CD8-positive, alpha-beta memory T cell (primary cell): ENCODE measurements at regions not wholly inside any gene's neighbourhood (a gene's known extent, or its start where the extent isn't known, plus 50 kb on each side); places are given as distances from the start of the nearest gene placed in this dataset.
"Not testable (repeated sequence)": the region's sequence is repeated elsewhere in the genome, so short reads cannot be mapped to it uniquely, and the experiment has no call there.

Source experiments
- CTCF ChIA-PET: fragments of 350-600 bp; sonication (Branson Sonifier 250); formaldehyde crosslinking; loops from one replicate; lab custom pipeline; 2021; ENCODE audit warnings: antibody characterized with exemption; lab: Charles Lee
- POLR2A ChIA-PET: fragments of 350-600 bp; sonication (Branson Sonifier 250); formaldehyde crosslinking; loops from one replicate; lab custom pipeline; 2021; ENCODE audit warnings: antibody characterized with exemption; lab: Charles Lee
- DNase-seq, 5 donors: peaks; one replicate each; pipeline versions ENCODE4 v3.0.0 to v3.0.0-alpha.2; 2020 to 2022; ENCODE audit warnings: mixed read lengths in 1 of 5
- H3K27ac ChIP-seq: one replicate; pipeline ENCODE4 v1.7.0; 2013; ENCODE audit warnings: low read depth, mild to moderate bottlenecking, low read length, moderate library complexity
- H3K27me3 ChIP-seq: 2 replicates; pipeline ENCODE4 v1.7.0; 2013; ENCODE audit warnings: low read length, mild to moderate bottlenecking; ENCODE audit not compliant: insufficient read depth, poor library complexity, severe bottlenecking
- H3K36me3 ChIP-seq: 2 replicates; pipeline ENCODE4 v1.7.0; 2013; ENCODE audit warnings: mild to moderate bottlenecking, low read length, moderate library complexity; ENCODE audit not compliant: insufficient read depth
- H3K4me1 ChIP-seq: 2 replicates; pipeline ENCODE4 v1.7.0; 2013; ENCODE audit warnings: mild to moderate bottlenecking, low read length, moderate library complexity; ENCODE audit not compliant: insufficient read depth
- H3K4me3 ChIP-seq: 2 replicates; pipeline ENCODE4 v1.7.0; 2013; ENCODE audit warnings: mild to moderate bottlenecking, low read length
- H3K9me3 ChIP-seq: 2 replicates; pipeline ENCODE4 v1.7.0; 2013; ENCODE audit warnings: mild to moderate bottlenecking, low read length
- H3K27ac Mint-ChIP-seq, 8 donors: one replicate each; pipeline ENCODE4 v1.8.0; 2020 to 2021; ENCODE audit warnings: mixed read lengths in 8 of 8, mild to moderate bottlenecking in 6 of 8, inconsistent platforms in 3 of 8, moderate library complexity in 3 of 8
- H3K27me3 Mint-ChIP-seq, 2 donors: one replicate each; pipeline ENCODE4 v1.8.0; 2020 to 2021; ENCODE audit warnings: mixed read lengths in 2 of 2, mild to moderate bottlenecking in 1 of 2, moderate library complexity in 1 of 2
- H3K36me3 Mint-ChIP-seq, 3 donors: one replicate each; pipeline ENCODE4 v1.8.0; 2020 to 2021; ENCODE audit warnings: mixed read lengths in 3 of 3, inconsistent platforms in 1 of 3, mild to moderate bottlenecking in 1 of 3
- H3K4me1 Mint-ChIP-seq, 3 donors: one replicate each; pipeline ENCODE4 v1.8.0; 2020 to 2021; ENCODE audit warnings: mixed read lengths in 3 of 3, inconsistent platforms in 1 of 3, mild to moderate bottlenecking in 1 of 3
- H3K4me3 Mint-ChIP-seq, 7 donors: one replicate each; pipeline ENCODE4 v1.8.0; 2020 to 2021; ENCODE audit warnings: mixed read lengths in 7 of 7, mild to moderate bottlenecking in 6 of 7, moderate library complexity in 4 of 7, inconsistent platforms in 2 of 7
- H3K9me3 Mint-ChIP-seq, 5 donors: one replicate each; pipeline ENCODE4 v1.8.0; 2020 to 2022; ENCODE audit warnings: mixed read lengths in 5 of 5, mild to moderate bottlenecking in 3 of 5, moderate library complexity in 2 of 5, inconsistent platforms in 1 of 5

GRCh38 chr6:121636217-121636616, 200.8 kb downstream of the GJA1 start:
- H3K4me3 ChIP-seq, result not testable (repeated sequence)

GRCh38 chr6:121639021-121639420, 203.6 kb downstream of the GJA1 start:
- Histone ChIP-seq H3K27ac (no peak overlapping the region), H3K27me3 (no peaks in the 10 kb centered on the region), H3K9me3 (no peaks in the 10 kb centered on the region), H3K36me3 (no peaks in the 10 kb centered on the region), H3K4me1 (no peaks in the 10 kb centered on the region), H3K4me3 (no peak overlapping the region)
- Mint-ChIP-seq H3K36me3 (no peaks in the 10 kb centered on the region), H3K27ac (no peak overlapping the region), H3K9me3 (peaks cover 0 to 14% (median 5%) of the 10 kb centered on the region in 5 donors), H3K4me1 (no peaks in the 10 kb centered on the region), H3K27me3 (no peaks in the 10 kb centered on the region), H3K4me3 (no peak overlapping the region)
- POLR2A ChIA-PET, result no interaction called here
- CTCF ChIA-PET, result no interaction called here
- no peak for DNase-seq

More at GRCh38 chr6:121636217-121636616, 200.8 kb downstream of the GJA1 start:
- H3K36me3 ChIP-seq, H3K27ac Mint-ChIP-seq, H3K36me3 Mint-ChIP-seq, H3K27me3 ChIP-seq, H3K4me3 Mint-ChIP-seq, CTCF ChIA-PET, DNase-seq, H3K9me3 ChIP-seq, H3K27ac ChIP-seq, H3K27me3 Mint-ChIP-seq, H3K4me1 Mint-ChIP-seq, POLR2A ChIA-PET, H3K4me1 ChIP-seq: not testable (repeated sequence)
- H3K9me3 Mint-ChIP-seq, result peaks cover 4 to 21% (median 9%) of the 10 kb centered on the region in 5 donors

GRCh38 chr6:121641158-121641557, 205.7 kb downstream of the GJA1 start:
- ChIA-PET POLR2A (no interaction called here), CTCF (no interaction called here)
- no peak for DNase-seq
- no peaks in the 10 kb centered on the region for H3K27me3 ChIP-seq
- Mint-ChIP-seq H3K4me1 (no peaks in the 10 kb centered on the region), H3K4me3 (no peak overlapping the region), H3K27me3 (no peaks in the 10 kb centered on the region), H3K9me3 (peaks cover 0 to 13% (median 5%) of the 10 kb centered on the region in 5 donors), H3K27ac (no peak overlapping the region), H3K36me3 (no peaks in the 10 kb centered on the region)
- no peak overlapping the region for H3K4me3 ChIP-seq
- H3K27ac ChIP-seq, result no peak overlapping the region
- H3K4me1 ChIP-seq, result peaks cover 5% of the 10 kb centered on the region
- H3K9me3 ChIP-seq, result no peaks in the 10 kb centered on the region
- no peaks in the 10 kb centered on the region for H3K36me3 ChIP-seq

DNA sequence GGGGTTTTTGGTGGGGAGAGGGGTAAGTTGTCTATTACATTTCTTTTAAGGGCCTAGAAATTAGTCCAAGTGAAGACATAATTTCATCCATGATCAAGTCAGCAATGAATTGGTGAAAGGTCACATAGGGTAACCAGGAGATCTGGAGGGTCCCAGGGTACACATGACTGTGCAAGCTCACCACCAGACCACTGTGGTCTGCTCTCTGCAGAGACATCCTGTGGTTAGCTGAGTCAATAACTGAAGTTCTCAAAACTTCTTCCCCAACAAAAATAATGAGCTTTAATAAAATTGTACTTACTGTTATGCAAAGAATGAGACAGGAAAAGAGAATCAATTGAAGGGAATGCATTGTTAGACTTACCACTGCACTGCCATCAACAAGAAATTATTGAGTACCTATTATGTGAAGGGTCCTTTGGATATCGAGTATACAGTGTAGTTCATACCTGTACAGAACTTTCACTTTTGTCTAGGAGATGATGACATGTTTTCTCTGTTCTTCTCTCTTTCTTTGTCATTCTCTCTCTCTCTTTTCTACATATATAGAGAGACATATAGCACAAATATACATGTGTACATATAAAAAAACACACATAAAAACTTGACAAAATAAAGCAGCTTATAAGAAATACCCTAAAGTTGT, 209.8 kb downstream of the GJA1 start:
- ChIA-PET CTCF (no interaction called here), POLR2A (no interaction called here)
- no peaks in the 10 kb centered on the region for H3K36me3 ChIP-seq
- peaks cover 5% of the 10 kb centered on the region for H3K4me1 ChIP-seq
- Mint-ChIP-seq H3K27me3 (peaks cover 0 to 2% of the 10 kb centered on the region in 2 donors), H3K9me3 (peaks cover 0 to 8% (median 2%) of the 10 kb centered on the region in 5 donors), H3K4me3 (no peak overlapping the region), H3K27ac (no peak overlapping the region), H3K36me3 (no peaks in the 10 kb centered on the region), H3K4me1 (no peaks in the 10 kb centered on the region)
- no peak overlapping the region for H3K27ac ChIP-seq
- H3K9me3 ChIP-seq, result no peaks in the 10 kb centered on the region
- H3K4me3 ChIP-seq, result no peak overlapping the region
- no peak for DNase-seq
- H3K27me3 ChIP-seq, result no peaks in the 10 kb centered on the region

GRCh38 chr6:121647905-121648304, 212.5 kb downstream of the GJA1 start:
- no peaks in the 10 kb centered on the region for H3K36me3 Mint-ChIP-seq
- POLR2A ChIA-PET, result no interaction called here
- H3K36me3 ChIP-seq, result no peaks in the 10 kb centered on the region
- H3K4me3 ChIP-seq, result no peak overlapping the region
- no peak overlapping the region for H3K4me3 Mint-ChIP-seq
- no peaks in the 10 kb centered on the region for H3K9me3 ChIP-seq
- peaks cover 24% of the 10 kb centered on the region for H3K4me1 ChIP-seq
- H3K9me3 Mint-ChIP-seq, result peaks cover 0 to 8% (median 2%) of the 10 kb centered on the region in 5 donors
- H3K27ac Mint-ChIP-seq, result no peak overlapping the region
- no peak for DNase-seq
- peaks cover 0 to 3% (median 0%) of the 10 kb centered on the region in 3 donors for H3K4me1 Mint-ChIP-seq
- CTCF ChIA-PET, result no interaction called here
- no peaks in the 10 kb centered on the region for H3K27me3 ChIP-seq
- H3K27me3 Mint-ChIP-seq, result peaks cover 0 to 2% of the 10 kb centered on the region in 2 donors
- H3K27ac ChIP-seq, result no peak overlapping the region

DNA sequence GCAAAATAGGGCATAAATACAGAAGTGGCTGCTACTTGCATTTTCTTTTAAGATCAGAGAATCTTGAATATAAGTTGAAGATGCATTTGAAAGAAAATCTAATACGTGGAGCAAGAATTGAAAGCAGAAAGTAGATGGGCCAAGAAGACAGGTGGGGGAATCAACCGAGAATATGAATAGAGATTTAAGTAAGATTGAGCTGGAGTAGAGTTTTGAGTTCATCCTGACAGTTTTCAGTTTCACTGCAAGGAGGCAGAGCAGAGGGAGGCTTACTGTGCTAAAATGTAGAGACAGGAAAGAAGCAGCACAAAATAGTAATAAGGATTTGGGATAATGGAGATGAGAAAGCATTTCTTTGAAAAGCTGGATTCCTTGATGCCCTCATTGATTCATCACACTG, 214.5 kb downstream of the GJA1 start:
- H3K4me1 Mint-ChIP-seq, result peaks cover 0 to 3% (median 0%) of the 10 kb centered on the region in 3 donors
- CTCF ChIA-PET, result no interaction called here

DNA sequence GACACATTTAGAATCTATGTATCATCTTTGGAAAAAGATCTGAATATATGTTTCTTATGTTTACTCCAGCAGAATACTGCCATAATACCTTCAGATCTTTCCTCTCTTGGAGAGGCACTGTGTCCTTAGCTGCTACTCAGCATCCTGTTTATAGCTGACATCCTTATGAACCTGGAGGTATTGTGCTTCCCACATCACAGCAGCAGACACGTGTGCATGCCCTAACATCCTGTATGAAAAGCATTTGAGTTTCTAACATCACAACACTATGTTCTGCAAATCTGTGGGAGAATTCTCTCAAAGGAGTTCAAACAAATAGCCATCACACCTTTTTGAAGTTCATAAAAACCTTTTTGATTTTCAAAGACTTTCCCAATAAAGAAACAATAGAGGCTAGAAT, 216.0 kb downstream of the GJA1 start:
- Mint-ChIP-seq H3K4me3 (no peak overlapping the region), H3K27ac (no peak overlapping the region), H3K9me3 (no peaks in the 10 kb centered on the region), H3K27me3 (peaks cover 0 to 2% of the 10 kb centered on the region in 2 donors), H3K4me1 (peaks cover 0 to 3% (median 0%) of the 10 kb centered on the region in 3 donors), H3K36me3 (peaks cover 0 to 2% (median 0%) of the 10 kb centered on the region in 3 donors)
- ChIA-PET CTCF (no interaction called here), POLR2A (no interaction called here)
- Histone ChIP-seq H3K36me3 (no peaks in the 10 kb centered on the region), H3K4me1 (peaks cover 25% of the 10 kb centered on the region), H3K27me3 (no peaks in the 10 kb centered on the region), H3K27ac (no peak overlapping the region), H3K4me3 (no peak overlapping the region), H3K9me3 (no peaks in the 10 kb centered on the region)
- DNase-seq, result peak in 1 of 5 donors; percentile 55

More for the DNA sequence above, 214.5 kb downstream of the GJA1 start:
- Histone ChIP-seq H3K4me1 (peaks cover 30% of the 10 kb centered on the region), H3K36me3 (no peaks in the 10 kb centered on the region), H3K4me3 (no peak overlapping the region), H3K27me3 (no peaks in the 10 kb centered on the region), H3K27ac (no peak overlapping the region), H3K9me3 (no peaks in the 10 kb centered on the region)
- H3K27me3 Mint-ChIP-seq, result peaks cover 0 to 2% of the 10 kb centered on the region in 2 donors
- H3K36me3 Mint-ChIP-seq, result no peaks in the 10 kb centered on the region
- peaks cover 0 to 3% (median 0%) of the 10 kb centered on the region in 5 donors for H3K9me3 Mint-ChIP-seq
- no peak for DNase-seq
- H3K4me3 Mint-ChIP-seq, result no peak overlapping the region
- POLR2A ChIA-PET, result no interaction called here
- no peak overlapping the region for H3K27ac Mint-ChIP-seq

DNA sequence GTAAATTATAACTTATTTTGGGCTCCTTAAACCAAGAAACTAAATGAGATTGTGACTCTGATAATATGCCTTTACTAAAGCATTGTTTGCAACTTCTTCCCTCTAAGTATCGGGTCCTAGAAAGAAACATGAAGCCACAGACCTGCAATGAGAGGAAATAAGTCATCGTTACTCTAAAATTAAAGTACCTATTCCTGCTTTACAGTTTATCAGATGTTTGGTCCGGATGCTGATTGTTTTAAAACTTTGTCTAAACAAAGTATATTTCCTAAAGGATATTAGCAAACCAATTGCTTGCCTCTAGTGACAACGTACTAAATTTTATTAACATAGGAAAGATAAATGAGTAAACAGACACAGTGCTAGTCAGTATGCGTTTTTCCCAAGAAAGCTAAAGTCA, 216.8 kb downstream of the GJA1 start:
- ChIA-PET CTCF (no interaction called here), POLR2A (no interaction called here)
- peaks cover 0 to 2% (median 0%) of the 10 kb centered on the region in 3 donors for H3K36me3 Mint-ChIP-seq
- Histone ChIP-seq H3K4me1 (peaks cover 25% of the 10 kb centered on the region), H3K9me3 (no peaks in the 10 kb centered on the region), H3K36me3 (no peaks in the 10 kb centered on the region), H3K27ac (no peak overlapping the region), H3K27me3 (no peaks in the 10 kb centered on the region), H3K4me3 (no peak overlapping the region)
- no peak for DNase-seq
- H3K9me3 Mint-ChIP-seq, result no peaks in the 10 kb centered on the region
- peaks cover 0 to 3% (median 0%) of the 10 kb centered on the region in 3 donors for H3K4me1 Mint-ChIP-seq
- H3K4me3 Mint-ChIP-seq, result no peak overlapping the region
- H3K27me3 Mint-ChIP-seq, result peaks cover 0 to 2% of the 10 kb centered on the region in 2 donors
- H3K27ac Mint-ChIP-seq, result no peak overlapping the region
